Heart left ventricle (tissue), 16 donors: ENCODE measurements at regions not wholly inside any gene's neighbourhood (a gene's known extent, or its start where the extent isn't known, plus 50 kb on each side); places are given as distances from the start of the nearest gene placed in this dataset.
A peak's percentile ranks its signal among the peaks of the same experiment; 100 is the strongest.

Source experiments
- ATAC-seq, 4 donors: fragments of 200-7000 bp; cut with Tn5 transposase; one replicate each; pipeline ENCODE4 v1.9.1; 2020 to 2022; ENCODE audit warnings: moderate library complexity in 4 of 4, mild to moderate bottlenecking in 3 of 4, moderate number of reproducible peaks in 1 of 4
- DNase-seq, 5 donors: peaks; one replicate each; pipeline ENCODE4 v3.0.0-alpha.2; 2020
- H3K27ac ChIP-seq, 12 donors: fragments of 200-600 bp; sonication (generic) in 4 of 12; one replicate each; pipeline versions ENCODE4 v1.5.0 to v1.8.0; 2016 to 2022; ENCODE audit warnings: mild to moderate bottlenecking in 2 of 12
- H3K27me3 ChIP-seq, 9 donors: fragments of 200-600 bp; sonication (generic) in 2 of 9; one replicate each; pipeline versions ENCODE4 v1.5.1 to v1.8.0; 2016 to 2022; ENCODE audit warnings: mild to moderate bottlenecking in 3 of 9
- H3K36me3 ChIP-seq, 9 donors: fragments of 200-600 bp; sonication (generic) in 2 of 9; one replicate each; pipeline versions ENCODE4 v1.5.0 to v1.8.0; 2018 to 2022; ENCODE audit warnings: mild to moderate bottlenecking in 2 of 9
- H3K4me1 ChIP-seq, 12 donors: fragments of 200-600 bp; sonication (generic) in 4 of 12; one replicate each; pipeline versions ENCODE4 v1.5.0 to v1.8.0; 2016 to 2022; ENCODE audit warnings: mild to moderate bottlenecking in 3 of 12
- H3K4me3 ChIP-seq, 12 donors: fragments of 200-600 bp; sonication (generic) in 4 of 12; one replicate each; pipeline versions ENCODE4 v1.5.0 to v1.8.0; 2017 to 2022; ENCODE audit warnings: mild to moderate bottlenecking in 9 of 12, moderate library complexity in 4 of 12
- H3K9me3 ChIP-seq, 12 donors: fragments of 200-600 bp; sonication (generic) in 4 of 12; one replicate each; pipeline versions ENCODE4 v1.5.0 to v1.8.0; 2016 to 2022; ENCODE audit warnings: mild to moderate bottlenecking in 1 of 12
- CTCF ChIP-seq, 12 donors: fragments of 200-600 bp; sonication (generic) in 4 of 12; IDR thresholded peaks; one replicate each; pipeline versions ENCODE4 v1.5.0 to v1.8.0; 2018 to 2022; ENCODE audit warnings: antibody characterized with exemption in 12 of 12, mild to moderate bottlenecking in 5 of 12
- POLR2A ChIP-seq, 2 donors: fragments of 450-650 bp; IDR thresholded peaks; one replicate each; pipeline ENCODE4 v1.6.1; 2017; ENCODE audit warnings: antibody characterized with exemption in 2 of 2, mild to moderate bottlenecking in 2 of 2, moderate library complexity in 2 of 2
- WGBS, 4 donors: extraction: QIAGEN DNeasy Blood & Tissue Kit in 2 of 4; methylation state at CpG; one replicate each; pipeline versions ENCODE4 v1.1.5 to v1.1.7; 2013 to 2018; 5-methylcytosine and 5-hydroxymethylcytosine counted together
- intact Hi-C, 10 donors: fragments of 100-400 bp; cut with DNase I; formaldehyde crosslinking; loops; one replicate each; pipeline versions ENCODE4 v1.11.1 to v1.14.2; 2022
- donor health status: ischemic (EF 13 %, LVEDD 7.1; RV severe dilation, severe dysfunction).
- donor health status: healthy with polysubstance abuse.
- donor health status: DM: no; HTN: yes; CAD: no.
- donor health status: DM: no; HTN: no; CAD: no.
- donor health status: ischemic (EF 25% LVEDD 6.9; RV normal size, moderate dysfunction).
- donor health status: ischemic (EF 25% LVEDD 5.7; RV mildly dilated, moderate dysfunction).
- donor health status: healthy.
- donor health status: DM: yes; HTN: yes; CAD: no.
- donor health status: ischemic (EF 35%, LVEDD 5.7; RV mildly dilated, moderate dysfunction).
- donor health status: nonischemic (EF 11% LVEDD 7.7; RV severe dilation, severe dysfunction).
- donor health status: DM: yes; HTN: yes; CAD: no.
- donor health status: PGD.
- donor health status: ischemic (EF 29% LVEDD 5.4; RV normal size, mild dysfunction).
- donor health status: nonischemic (EF 23%, LVEDD 6.1; RV moderate dilation, normal function).

- Histone ChIP-seq H3K27me3 (no peaks in the 10 kb centered on the region), H3K9me3 (no peaks in the 10 kb centered on the region), H3K27ac (no peak overlapping the region), H3K4me3 (no peak overlapping the region), H3K4me1 (peaks cover 0 to 7% (median 0%) of the 10 kb centered on the region in 12 donors), H3K36me3 (no peaks in the 10 kb centered on the region)
- intact Hi-C loops, result loop anchor here in 1 of 10 donors (10.0 kb wide), 1 partner anchor 416 kb away; no protein-coding TSS in a partner anchor
- WGBS, 4 donors, result 87 to 90% (median 90%) methylated on average over 6 of the region's 6 CpGs
- no peak for ATAC-seq
- TF ChIP-seq CTCF (IDR thresholded peaks at IDR 0.05) (no peak), POLR2A (IDR thresholded peaks at IDR 0.05) (no peak)
- no peak for DNase-seq
These were observed 150.3 kb upstream of the SLC24A2 start for GRCh38 chr9:19938990-19939733.

- intact Hi-C loops, result loop anchor here in 1 of 10 donors (10.0 kb wide), 1 partner anchor 418 kb away; no protein-coding TSS in a partner anchor
These were observed 148.3 kb upstream of the SLC24A2 start for GRCh38 chr9:19937121-19937520.

GRCh38 chr9:19936598-19936997, 147.8 kb upstream of the SLC24A2 start:
- Histone ChIP-seq H3K9me3 (no peaks in the 10 kb centered on the region), H3K36me3 (no peaks in the 10 kb centered on the region), H3K27ac (no peak overlapping the region), H3K4me3 (no peak overlapping the region), H3K27me3 (no peaks in the 10 kb centered on the region), H3K4me1 (peaks cover 0 to 9% (median 0%) of the 10 kb centered on the region in 12 donors)
- no peak for ATAC-seq
- 0 to 92% (median 24%) methylated on average over 1 of the region's 1 CpG for WGBS, 4 donors
- intact Hi-C loops, result loop anchor here in 1 of 10 donors (10.0 kb wide), 1 partner anchor 418 kb away; no protein-coding TSS in a partner anchor
- TF ChIP-seq POLR2A (IDR thresholded peaks at IDR 0.05) (no peak), CTCF (IDR thresholded peaks at IDR 0.05) (no peak)
- DNase-seq, result no peak

More at GRCh38 chr9:19937121-19937520, 148.3 kb upstream of the SLC24A2 start:
- H3K27ac ChIP-seq, result no peak overlapping the region
- no peak for DNase-seq
- no peak overlapping the region for H3K4me3 ChIP-seq
- WGBS, 4 donors, result 67 to 85% (median 80%) methylated on average over 1 of the region's 1 CpG
- ATAC-seq, result no peak
- no peaks in the 10 kb centered on the region for H3K36me3 ChIP-seq
- H3K9me3 ChIP-seq, result no peaks in the 10 kb centered on the region
- H3K27me3 ChIP-seq, result no peaks in the 10 kb centered on the region
- no peak for TF ChIP-seq POLR2A (IDR thresholded peaks at IDR 0.05)
- TF ChIP-seq CTCF (IDR thresholded peaks at IDR 0.05), result no peak
- H3K4me1 ChIP-seq, result peaks cover 0 to 9% (median 0%) of the 10 kb centered on the region in 12 donors

GRCh38 chr9:19935422-19935821, 146.6 kb upstream of the SLC24A2 start:
- intact Hi-C loops, result loop anchor here in 1 of 10 donors (10.0 kb wide), 1 partner anchor 419 kb away; no protein-coding TSS in a partner anchor
- TF ChIP-seq POLR2A (IDR thresholded peaks at IDR 0.05) (no peak), CTCF (IDR thresholded peaks at IDR 0.05) (no peak)
- Histone ChIP-seq H3K4me3 (peak overlapping the region in 2 of 12 donors; percentile 43 to 64), H3K36me3 (no peaks in the 10 kb centered on the region), H3K4me1 (peaks cover 0 to 9% (median 0%) of the 10 kb centered on the region in 12 donors), H3K9me3 (no peaks in the 10 kb centered on the region), H3K27ac (no peak overlapping the region), H3K27me3 (no peaks in the 10 kb centered on the region)
- DNase-seq, result no peak
- 88 to 92% (median 89%) methylated on average over 4 of the region's 4 CpGs for WGBS, 4 donors
- no peak for ATAC-seq
